ENCODE measurements at regions not wholly inside any gene's neighbourhood (a gene's known extent, or its start where the extent isn't known, plus 50 kb on each side); places are given as distances from the start of the nearest gene placed in this dataset.

- TF ChIP-seq PBX3 (IDR thresholded peaks at IDR 0.05) (no peak), MYC (IDR thresholded peaks at IDR 0.05; ENCODE audit: borderline replicate concordance, low read length) (no peak)
Observed at GRCh38 chr7:50867034-50867356, 84.3 kb upstream of the GRB10 start.

Data from A549 (cell line).